GM21423 (cell line): ENCODE measurements at regions not wholly inside any gene's neighbourhood (a gene's known extent, or its start where the extent isn't known, plus 50 kb on each side); places are given as distances from the start of the nearest gene placed in this dataset.
"Not testable (repeated sequence)": the region's sequence is repeated elsewhere in the genome, so short reads cannot be mapped to it uniquely, and the experiment has no call there.

Experiments used
- ATAC-seq: cut with Tn5 transposase; IDR thresholded peaks from one replicate; pipeline ENCODE4 v1.9.1; 2021; ENCODE audit warnings: mild to moderate bottlenecking, moderate library complexity; ENCODE audit not compliant: unreplicated experiment

GRCh38 chr1:105272376-105272775 lies 1522.7 kb downstream of the AMY1C start:
- ATAC-seq: not testable (repeated sequence)

- no peak for ATAC-seq
Observed at GRCh38 chr1:105294838-105295237, 1545.1 kb downstream of the AMY1C start.

GRCh38 chr1:105310063-105310462 lies 1560.4 kb downstream of the AMY1C start:
- no peak for ATAC-seq

GRCh38 chr1:105317976-105318375 lies 1568.3 kb downstream of the AMY1C start:
- ATAC-seq: no peak

GRCh38 chr1:105326886-105327285 lies 1577.2 kb downstream of the AMY1C start:
- ATAC-seq: no peak

- ATAC-seq: no peak
Observed at GRCh38 chr1:105337420-105337819, 1587.7 kb downstream of the AMY1C start.

GRCh38 chr1:105343317-105343716 lies 1593.6 kb downstream of the AMY1C start:
- ATAC-seq: no peak

- no peak for ATAC-seq
Observed at GRCh38 chr1:105359457-105359856, 1609.8 kb downstream of the AMY1C start.

- no peak for ATAC-seq
Observed at GRCh38 chr1:105362438-105362837, 1612.7 kb downstream of the AMY1C start.

- no peak for ATAC-seq
Observed at GRCh38 chr1:105368446-105368845, 1618.7 kb downstream of the AMY1C start.

GRCh38 chr1:105373681-105374080 lies 1624.0 kb downstream of the AMY1C start:
- ATAC-seq: no peak

GRCh38 chr1:105386489-105386888 lies 1636.8 kb downstream of the AMY1C start:
- ATAC-seq: no peak

GRCh38 chr1:105396001-105396400 lies 1646.3 kb downstream of the AMY1C start:
- ATAC-seq: no peak

- no peak for ATAC-seq
Observed at GRCh38 chr1:105398909-105399308, 1649.2 kb downstream of the AMY1C start.

GRCh38 chr1:105399716-105400115 lies 1650.0 kb downstream of the AMY1C start:
- no peak for ATAC-seq

GRCh38 chr1:105416261-105416660 lies 1640.2 kb upstream of the PRMT6 start:
- ATAC-seq: no peak

GRCh38 chr1:105419030-105419429 lies 1637.4 kb upstream of the PRMT6 start:
- ATAC-seq: no peak

GRCh38 chr1:105427543-105427942 lies 1628.9 kb upstream of the PRMT6 start:
- no peak for ATAC-seq

- no peak for ATAC-seq
Observed at GRCh38 chr1:105436589-105437259, 1619.8 kb upstream of the PRMT6 start.

GRCh38 chr1:105437847-105438246 lies 1618.6 kb upstream of the PRMT6 start:
- no peak for ATAC-seq

- ATAC-seq: no peak
Observed at GRCh38 chr1:105442901-105443300, 1613.6 kb upstream of the PRMT6 start.

GRCh38 chr1:105459759-105460158 lies 1596.7 kb upstream of the PRMT6 start:
- ATAC-seq: no peak

GRCh38 chr1:105462308-105462707 lies 1594.2 kb upstream of the PRMT6 start:
- ATAC-seq: no peak
